SK-N-SH (cell line): ENCODE measurements at regions not wholly inside any gene's neighbourhood (a gene's known extent, or its start where the extent isn't known, plus 50 kb on each side); places are given as distances from the start of the nearest gene placed in this dataset.

Source experiments
- CTCF ChIA-PET: fragments of 300-600, 350-600 bp; formaldehyde crosslinking; extraction: SDS; loops from one replicate; lab custom pipeline; 2021; lab: Yijun Ruan, JAX
- POLR2A ChIA-PET: fragments of 350-600 bp; sonication (Branson Sonifier 250); formaldehyde crosslinking; extraction: SDS; loops from one replicate; lab custom pipeline; 2020; ENCODE audit warnings: antibody characterized with exemption, inconsistent platforms; lab: Yijun Ruan, JAX
- DNase-seq: peaks from one replicate; pipeline ENCODE4 v3.0.0; 2012
- H2AFZ ChIP-seq: fragments of 200-600 bp; sonication (generic); 2 replicates; pipeline ENCODE4 v1.8.1; 2016; ENCODE audit warnings: antibody characterized with exemption, mild to moderate bottlenecking, low read depth
- H3F3A ChIP-seq: fragments of 200-600 bp; sonication (generic); replicated peaks from 2 replicates; pipeline ENCODE3; 2016; ENCODE audit warnings: antibody characterized with exemption, mild to moderate bottlenecking; ENCODE audit not compliant: insufficient read depth
- H3K27ac ChIP-seq, 2 experiments: fragments of 200-500 bp in 1 of 2; fragments of 200-600 bp in 1 of 2; sonication (Bioruptor generic) in 1 of 2; sonication (generic), shearing (Covaris generic) in 1 of 2; 2 replicates each; pipeline versions ENCODE4 v1.5.1 to v1.6.1; 2014 to 2016; ENCODE audit warnings: low read depth in 2 of 2, inconsistent platforms in 1 of 2, low read length in 1 of 2, mild to moderate bottlenecking in 1 of 2, mixed read lengths in 1 of 2
- H3K27me3 ChIP-seq: fragments of 200-600 bp; sonication (generic), shearing (Covaris generic); 2 replicates; pipeline ENCODE4 v1.6.1; 2016; ENCODE audit warnings: mixed run types; ENCODE audit not compliant: insufficient read depth
- H3K36me3 ChIP-seq, 2 experiments: fragments of 200-500 bp in 1 of 2; fragments of 200-600 bp in 1 of 2; sonication (Bioruptor generic) in 1 of 2; sonication (generic) in 1 of 2; replicated peaks in 1 of 2; 2 replicates each; pipeline versions ENCODE3 to v1.5.1; 2014 to 2016; ENCODE audit warnings: low read length in 1 of 2, mild to moderate bottlenecking in 1 of 2; ENCODE audit not compliant: insufficient read depth in 2 of 2, control insufficient read depth in 1 of 2
- H3K4me1 ChIP-seq, 2 experiments: fragments of 200-500 bp in 1 of 2; fragments of 200-600 bp in 1 of 2; sonication (Bioruptor generic) in 1 of 2; sonication (generic), shearing (Covaris generic) in 1 of 2; 2 replicates each; pipeline versions ENCODE4 v1.5.1 to v1.6.1; 2014 to 2016; ENCODE audit warnings: low read depth in 1 of 2, low read length in 1 of 2, mixed run types in 1 of 2; ENCODE audit not compliant: insufficient read depth in 2 of 2, control insufficient read depth in 1 of 2
- H3K4me2 ChIP-seq: fragments of 200-600 bp; sonication (generic), shearing (Covaris generic); 2 replicates; pipeline ENCODE4 v1.6.1; 2017; ENCODE audit warnings: mixed run types
- H3K4me3 ChIP-seq, 2 experiments: fragments of 200-500 bp in 1 of 2; fragments of 200-600 bp in 1 of 2; sonication (Bioruptor generic) in 1 of 2; sonication (generic), shearing (Covaris generic) in 1 of 2; 2 replicates each; pipeline versions ENCODE4 v1.5.1 to v1.8.1; 2014 to 2016; ENCODE audit warnings: low read depth in 2 of 2, inconsistent platforms in 1 of 2, low read length in 1 of 2, mild to moderate bottlenecking in 1 of 2, mixed read lengths in 1 of 2, moderate library complexity in 1 of 2
- H3K79me2 ChIP-seq: fragments of 200-600 bp; sonication (generic); 2 replicates; pipeline ENCODE4 v1.8.1; 2017; ENCODE audit warnings: mild to moderate bottlenecking; ENCODE audit not compliant: insufficient read depth
- H3K9ac ChIP-seq: fragments of 200-600 bp; sonication (generic); 2 replicates; pipeline ENCODE4 v1.6.1; 2017; ENCODE audit warnings: mixed run types
- H3K9me2 ChIP-seq: fragments of 200-600 bp; sonication (generic); 2 replicates; pipeline ENCODE4 v1.6.1; 2017; ENCODE audit warnings: mixed run types
- H3K9me3 ChIP-seq: fragments of 200-600 bp; sonication (generic); 2 replicates; pipeline ENCODE4 v1.6.1; 2017; ENCODE audit warnings: mixed run types, mild to moderate bottlenecking, moderate library complexity
- H4K20me1 ChIP-seq: fragments of 200-600 bp; sonication (generic); 2 replicates; pipeline ENCODE4 v1.6.1; 2017; ENCODE audit warnings: mild to moderate bottlenecking, mixed run types; ENCODE audit not compliant: insufficient read depth
- CHD2 ChIP-seq: fragments of 150-350 bp; IDR thresholded peaks from 2 replicates; pipeline ENCODE4 v1.6.1; 2018; ENCODE audit warnings: low read length; ENCODE audit not compliant: partially characterized antibody
- EP300 ChIP-seq, 2 experiments: IDR thresholded peaks; 2 replicates each; pipeline versions ENCODE4 v1.4.0 to v1.6.1; 2012; ENCODE audit warnings: borderline replicate concordance in 1 of 2, low read depth in 1 of 2, low read length in 1 of 2
- FOXJ3 ChIP-seq: sonication (generic); formaldehyde crosslinking; IDR thresholded peaks from 2 replicates; pipeline ENCODE4 v1.5.1; 2020; ENCODE audit warnings: mild to moderate bottlenecking, missing genetic modification reagents
- GABPA ChIP-seq: IDR thresholded peaks from 2 replicates; pipeline ENCODE4 v1.4.0; 2012; ENCODE audit warnings: low read depth, mild to moderate bottlenecking
- JUND ChIP-seq: IDR thresholded peaks from 2 replicates; pipeline ENCODE4 v1.4.0; 2012
- MXI1 ChIP-seq: IDR thresholded peaks from 2 replicates; pipeline ENCODE4 v1.6.1; 2012; ENCODE audit warnings: mild to moderate bottlenecking, low read depth, low read length, improper control_type of control experiment
- NRF1 ChIP-seq: IDR thresholded peaks from 2 replicates; pipeline ENCODE4 v1.6.1; 2012; ENCODE audit warnings: low read depth, mild to moderate bottlenecking, low read length
- RAD21 ChIP-seq: IDR thresholded peaks from 2 replicates; pipeline ENCODE4 v1.6.1; 2012; ENCODE audit warnings: mild to moderate bottlenecking, low read length
- RCOR1 ChIP-seq: fragments of 150-350 bp; IDR thresholded peaks from 2 replicates; pipeline ENCODE4 v1.6.1; 2017; ENCODE audit warnings: antibody characterized with exemption, low read length
- RFX5 ChIP-seq: IDR thresholded peaks from 2 replicates; pipeline ENCODE4 v1.6.1; 2012; ENCODE audit warnings: mild to moderate bottlenecking, improper control_type of control experiment, low read length
- RXRA ChIP-seq: IDR thresholded peaks from 2 replicates; pipeline ENCODE4 v1.4.0; 2012; ENCODE audit warnings: low read depth, mild to moderate bottlenecking, borderline replicate concordance
- TCF12 ChIP-seq: IDR thresholded peaks from 2 replicates; pipeline ENCODE4 v1.4.0; 2012
- YY1 ChIP-seq: IDR thresholded peaks from 2 replicates; pipeline ENCODE4 v1.4.0; 2012; ENCODE audit warnings: low read depth, mild to moderate bottlenecking
- WGBS: methylation state at CpG from one replicate; pipeline ENCODE4 v1.1.6; 2017; ENCODE audit warnings: low lambda C conversion rate; 5-methylcytosine and 5-hydroxymethylcytosine counted together
- TF ChIP-seq, protein P1 (sequence below): fragments of 200-600 bp; sonication (generic); IDR thresholded peaks from 2 replicates; pipeline ENCODE4 v1.6.1; 2017; ENCODE audit warnings: antibody characterized with exemption, mild to moderate bottlenecking, moderate library complexity
- TF ChIP-seq, protein P2 (sequence below): fragments of 150-350 bp; IDR thresholded peaks from 2 replicates; pipeline ENCODE4 v1.6.1; 2016; ENCODE audit warnings: mild to moderate bottlenecking, low read depth, low read length
- TF ChIP-seq, protein P3 (sequence below): IDR thresholded peaks from 2 replicates; pipeline ENCODE4 v1.4.0; 2012; ENCODE audit warnings: low read depth, borderline replicate concordance
- TF ChIP-seq, protein P4 (sequence below): IDR thresholded peaks from 2 replicates; pipeline ENCODE4 v1.4.0; 2012; ENCODE audit warnings: low read depth, borderline replicate concordance
- TF ChIP-seq, protein P5 (sequence below): IDR thresholded peaks from 2 replicates; pipeline ENCODE4; 2012

DNA sequence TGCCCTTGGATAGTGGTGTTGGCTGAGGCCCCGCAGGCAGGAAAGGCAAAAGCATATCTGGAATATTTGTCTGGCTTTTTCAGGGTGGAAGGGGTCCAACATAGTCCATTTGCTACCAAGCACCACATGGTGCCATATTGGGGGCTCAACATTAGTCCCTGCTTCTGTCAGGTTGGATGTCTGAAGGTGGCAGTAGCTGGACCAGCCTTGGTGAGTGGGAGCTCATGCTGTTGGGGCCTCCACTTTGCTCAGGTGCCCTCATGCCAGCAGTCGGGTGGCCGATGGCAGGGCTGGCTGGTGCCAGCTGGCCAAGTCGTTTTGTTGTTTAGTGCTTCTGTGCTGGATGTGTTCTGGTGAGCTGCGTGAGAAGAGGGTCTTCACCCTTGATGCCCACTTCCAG lies 135.3 kb downstream of the PAPOLA start:
- no peak overlapping the region for H3K4me3 ChIP-seq
- no peak overlapping the region for H2AFZ ChIP-seq
- peaks cover 0 to 2% of the 10 kb centered on the region in 2 experiments; a peak in 1 of 4 replicates for H3K4me1 ChIP-seq
- no peak overlapping the region for H3K4me2 ChIP-seq
- no peaks in the 10 kb centered on the region for H3K36me3 ChIP-seq
- no peak for TF ChIP-seq FOXJ3 (CRISPR knock-in tag)
- no peak for TF ChIP-seq EP300 (IDR thresholded peaks at IDR 0.05; ENCODE audit: borderline replicate concordance in 1 of 2, low read depth in 1 of 2, low read length in 1 of 2)
- no peak for TF ChIP-seq RXRA
- no peak for TF ChIP-seq GABPA
- TF ChIP-seq, protein P1, sequence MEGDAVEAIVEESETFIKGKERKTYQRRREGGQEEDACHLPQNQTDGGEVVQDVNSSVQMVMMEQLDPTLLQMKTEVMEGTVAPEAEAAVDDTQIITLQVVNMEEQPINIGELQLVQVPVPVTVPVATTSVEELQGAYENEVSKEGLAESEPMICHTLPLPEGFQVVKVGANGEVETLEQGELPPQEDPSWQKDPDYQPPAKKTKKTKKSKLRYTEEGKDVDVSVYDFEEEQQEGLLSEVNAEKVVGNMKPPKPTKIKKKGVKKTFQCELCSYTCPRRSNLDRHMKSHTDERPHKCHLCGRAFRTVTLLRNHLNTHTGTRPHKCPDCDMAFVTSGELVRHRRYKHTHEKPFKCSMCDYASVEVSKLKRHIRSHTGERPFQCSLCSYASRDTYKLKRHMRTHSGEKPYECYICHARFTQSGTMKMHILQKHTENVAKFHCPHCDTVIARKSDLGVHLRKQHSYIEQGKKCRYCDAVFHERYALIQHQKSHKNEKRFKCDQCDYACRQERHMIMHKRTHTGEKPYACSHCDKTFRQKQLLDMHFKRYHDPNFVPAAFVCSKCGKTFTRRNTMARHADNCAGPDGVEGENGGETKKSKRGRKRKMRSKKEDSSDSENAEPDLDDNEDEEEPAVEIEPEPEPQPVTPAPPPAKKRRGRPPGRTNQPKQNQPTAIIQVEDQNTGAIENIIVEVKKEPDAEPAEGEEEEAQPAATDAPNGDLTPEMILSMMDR, result no peak
- TF ChIP-seq, protein P2, sequence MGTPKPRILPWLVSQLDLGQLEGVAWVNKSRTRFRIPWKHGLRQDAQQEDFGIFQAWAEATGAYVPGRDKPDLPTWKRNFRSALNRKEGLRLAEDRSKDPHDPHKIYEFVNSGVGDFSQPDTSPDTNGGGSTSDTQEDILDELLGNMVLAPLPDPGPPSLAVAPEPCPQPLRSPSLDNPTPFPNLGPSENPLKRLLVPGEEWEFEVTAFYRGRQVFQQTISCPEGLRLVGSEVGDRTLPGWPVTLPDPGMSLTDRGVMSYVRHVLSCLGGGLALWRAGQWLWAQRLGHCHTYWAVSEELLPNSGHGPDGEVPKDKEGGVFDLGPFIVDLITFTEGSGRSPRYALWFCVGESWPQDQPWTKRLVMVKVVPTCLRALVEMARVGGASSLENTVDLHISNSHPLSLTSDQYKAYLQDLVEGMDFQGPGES, result no peak
- no peak for TF ChIP-seq JUND
- no peak for TF ChIP-seq TCF12
- no peak for TF ChIP-seq RAD21
- TF ChIP-seq, protein P3, sequence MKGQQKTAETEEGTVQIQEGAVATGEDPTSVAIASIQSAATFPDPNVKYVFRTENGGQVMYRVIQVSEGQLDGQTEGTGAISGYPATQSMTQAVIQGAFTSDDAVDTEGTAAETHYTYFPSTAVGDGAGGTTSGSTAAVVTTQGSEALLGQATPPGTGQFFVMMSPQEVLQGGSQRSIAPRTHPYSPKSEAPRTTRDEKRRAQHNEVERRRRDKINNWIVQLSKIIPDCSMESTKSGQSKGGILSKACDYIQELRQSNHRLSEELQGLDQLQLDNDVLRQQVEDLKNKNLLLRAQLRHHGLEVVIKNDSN, result no peak
- TF ChIP-seq, protein P4, sequence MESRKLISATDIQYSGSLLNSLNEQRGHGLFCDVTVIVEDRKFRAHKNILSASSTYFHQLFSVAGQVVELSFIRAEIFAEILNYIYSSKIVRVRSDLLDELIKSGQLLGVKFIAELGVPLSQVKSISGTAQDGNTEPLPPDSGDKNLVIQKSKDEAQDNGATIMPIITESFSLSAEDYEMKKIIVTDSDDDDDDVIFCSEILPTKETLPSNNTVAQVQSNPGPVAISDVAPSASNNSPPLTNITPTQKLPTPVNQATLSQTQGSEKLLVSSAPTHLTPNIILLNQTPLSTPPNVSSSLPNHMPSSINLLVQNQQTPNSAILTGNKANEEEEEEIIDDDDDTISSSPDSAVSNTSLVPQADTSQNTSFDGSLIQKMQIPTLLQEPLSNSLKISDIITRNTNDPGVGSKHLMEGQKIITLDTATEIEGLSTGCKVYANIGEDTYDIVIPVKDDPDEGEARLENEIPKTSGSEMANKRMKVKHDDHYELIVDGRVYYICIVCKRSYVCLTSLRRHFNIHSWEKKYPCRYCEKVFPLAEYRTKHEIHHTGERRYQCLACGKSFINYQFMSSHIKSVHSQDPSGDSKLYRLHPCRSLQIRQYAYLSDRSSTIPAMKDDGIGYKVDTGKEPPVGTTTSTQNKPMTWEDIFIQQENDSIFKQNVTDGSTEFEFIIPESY, result no peak
- no peak for TF ChIP-seq NRF1
- TF ChIP-seq, protein P5, sequence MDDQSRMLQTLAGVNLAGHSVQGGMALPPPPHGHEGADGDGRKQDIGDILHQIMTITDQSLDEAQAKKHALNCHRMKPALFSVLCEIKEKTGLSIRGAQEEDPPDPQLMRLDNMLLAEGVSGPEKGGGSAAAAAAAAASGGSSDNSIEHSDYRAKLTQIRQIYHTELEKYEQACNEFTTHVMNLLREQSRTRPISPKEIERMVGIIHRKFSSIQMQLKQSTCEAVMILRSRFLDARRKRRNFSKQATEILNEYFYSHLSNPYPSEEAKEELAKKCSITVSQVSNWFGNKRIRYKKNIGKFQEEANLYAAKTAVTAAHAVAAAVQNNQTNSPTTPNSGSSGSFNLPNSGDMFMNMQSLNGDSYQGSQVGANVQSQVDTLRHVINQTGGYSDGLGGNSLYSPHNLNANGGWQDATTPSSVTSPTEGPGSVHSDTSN, result no peak
- TF ChIP-seq MXI1, result no peak
- no peak for TF ChIP-seq RCOR1
- TF ChIP-seq CHD2, result no peak
- no peak for TF ChIP-seq YY1
- no peak for TF ChIP-seq RFX5
- H3K79me2 ChIP-seq, result no peaks in the 10 kb centered on the region
- H3K9me2 ChIP-seq, result no peaks in the 10 kb centered on the region
- ChIA-PET CTCF (interaction anchor here (0.8 to 1.2 kb wide), 2 partner anchors 38 to 104 kb away, joined by 3 read pairs; no protein-coding TSS in a partner anchor), POLR2A (no interaction called here)
- H3K9ac ChIP-seq, result no peak overlapping the region
- H3K9me3 ChIP-seq, result no peaks in the 10 kb centered on the region
- 27% methylated on average over 2 of the region's 5 CpGs for WGBS
- peak; percentile 0 for DNase-seq
- H3K27me3 ChIP-seq, result no peaks in the 10 kb centered on the region
- H3F3A ChIP-seq, result no peaks in the 10 kb centered on the region
- no peak overlapping the region for H3K27ac ChIP-seq
- H4K20me1 ChIP-seq, result no peaks in the 10 kb centered on the region
